GM18505 (cell line): ENCODE measurements at regions not wholly inside any gene's neighbourhood (a gene's known extent, or its start where the extent isn't known, plus 50 kb on each side); places are given as distances from the start of the nearest gene placed in this dataset.
"Not testable (repeated sequence)": the region's sequence is repeated elsewhere in the genome, so short reads cannot be mapped to it uniquely, and the experiment has no call there.

Experiments
- ATAC-seq: cut with Tn5 transposase; IDR thresholded peaks from one replicate; pipeline ENCODE4 v1.9.1; 2021; ENCODE audit not compliant: unreplicated experiment
- POLR2A ChIP-seq: IDR thresholded peaks from 4 replicates; pipeline ENCODE4 v1.6.1; 2011; ENCODE audit warnings: borderline replicate concordance; ENCODE audit not compliant: insufficient read depth, insufficient read length; ENCODE audit errors: extremely low read depth

- no peak for TF ChIP-seq POLR2A
- no peak for ATAC-seq
These were observed 576.3 kb downstream of the KCNH5 start for GRCh38 chr14:62468946-62469345.

DNA sequence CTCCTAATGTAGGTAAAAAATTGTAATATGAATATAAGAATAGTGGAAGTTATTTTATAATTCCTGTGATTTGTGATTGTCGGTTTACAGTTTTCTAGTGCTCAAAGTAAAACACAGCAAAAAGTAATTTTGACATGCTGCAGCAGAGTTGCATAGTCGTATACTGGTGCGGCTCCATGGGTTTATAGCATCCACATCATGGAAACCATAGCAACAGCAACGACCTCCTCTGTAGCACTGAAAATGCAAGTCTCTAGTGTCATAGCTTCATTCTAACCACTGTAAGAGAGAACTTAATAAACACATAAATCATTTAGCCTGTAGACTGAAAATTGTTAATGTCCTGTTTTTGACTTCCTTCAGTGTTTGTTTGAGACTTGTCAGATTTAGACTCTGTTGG, 574.3 kb downstream of the KCNH5 start:
- ATAC-seq = no peak
- no peak for TF ChIP-seq POLR2A

- no peak for ATAC-seq
- no peak for TF ChIP-seq POLR2A
These were observed 554.1 kb downstream of the KCNH5 start for GRCh38 chr14:62491146-62491545.

- ATAC-seq = no peak
- TF ChIP-seq POLR2A = no peak
These were observed 547.5 kb downstream of the KCNH5 start for GRCh38 chr14:62497708-62498107.

GRCh38 chr14:62501021-62501750, 544.1 kb downstream of the KCNH5 start:
- no peak for TF ChIP-seq POLR2A
- ATAC-seq = no peak

DNA sequence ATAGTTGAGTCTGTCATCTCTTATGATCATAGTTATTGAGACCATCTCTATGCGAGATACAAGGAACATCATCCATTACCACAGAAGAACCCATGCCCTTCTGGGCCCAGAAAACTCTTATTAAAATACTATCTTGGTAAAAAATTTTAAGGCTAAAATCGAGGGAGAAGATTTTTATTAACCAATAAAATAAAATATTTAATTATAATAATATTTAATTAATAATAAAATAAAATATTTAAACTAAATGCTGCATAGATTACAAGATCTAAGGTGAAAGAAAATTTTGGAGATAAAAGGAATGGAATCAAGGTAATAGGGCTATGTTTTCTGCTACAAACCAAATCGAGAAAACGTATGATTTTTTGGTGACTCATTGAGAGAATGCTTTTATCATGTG, 540.2 kb downstream of the KCNH5 start:
- no peak for ATAC-seq
- no peak for TF ChIP-seq POLR2A

DNA sequence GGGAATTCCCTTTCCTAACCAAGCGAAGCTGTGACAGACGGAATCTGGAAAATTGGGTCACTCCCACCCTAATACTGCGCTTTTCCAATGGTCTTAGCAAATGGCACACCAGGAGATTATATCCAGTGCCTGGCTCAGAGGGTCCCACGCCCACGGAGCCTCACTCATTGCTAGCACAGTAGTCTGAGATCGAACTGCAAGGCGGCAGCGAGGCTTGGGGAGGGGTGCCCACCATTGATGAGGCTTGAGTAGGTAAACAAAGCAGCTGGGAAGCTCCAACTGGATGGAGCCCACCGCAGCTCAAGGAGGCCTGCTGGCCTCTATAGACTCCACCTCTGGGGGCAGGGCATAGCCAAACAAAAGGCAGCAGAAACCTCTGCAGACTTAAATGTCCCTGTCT, 523.9 kb downstream of the KCNH5 start:
- not testable (repeated sequence) for ATAC-seq

DNA sequence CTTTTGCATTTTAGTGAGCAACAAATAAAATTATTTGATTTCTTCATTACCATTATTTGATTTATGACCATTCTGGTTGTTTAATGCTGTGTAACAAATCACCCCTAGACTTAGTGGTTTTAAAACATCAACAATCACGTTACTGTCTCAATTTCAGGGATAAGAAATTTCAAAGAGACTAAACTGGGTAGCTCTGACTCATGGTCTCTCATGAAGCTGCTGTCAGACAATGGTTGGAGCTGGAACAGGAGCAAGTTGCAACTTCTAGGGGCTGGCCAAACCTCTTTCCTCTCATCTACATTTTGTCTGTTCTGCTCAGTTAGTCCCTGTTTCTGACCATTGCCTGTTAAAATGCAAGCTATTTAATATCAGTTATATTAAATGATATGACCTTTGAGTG, 517.0 kb downstream of the KCNH5 start:
- no peak for ATAC-seq

GRCh38 chr14:62532181-62532580, 513.1 kb downstream of the KCNH5 start:
- ATAC-seq = no peak
- no peak for TF ChIP-seq POLR2A

More for the DNA sequence above, 517.0 kb downstream of the KCNH5 start:
- TF ChIP-seq POLR2A = no peak

- no peak for ATAC-seq
- TF ChIP-seq POLR2A = no peak
These were observed 498.3 kb downstream of the KCNH5 start for GRCh38 chr14:62546862-62547474.

- TF ChIP-seq POLR2A = no peak
- ATAC-seq = no peak
These were observed 487.8 kb downstream of the KCNH5 start for GRCh38 chr14:62557416-62557815.

DNA sequence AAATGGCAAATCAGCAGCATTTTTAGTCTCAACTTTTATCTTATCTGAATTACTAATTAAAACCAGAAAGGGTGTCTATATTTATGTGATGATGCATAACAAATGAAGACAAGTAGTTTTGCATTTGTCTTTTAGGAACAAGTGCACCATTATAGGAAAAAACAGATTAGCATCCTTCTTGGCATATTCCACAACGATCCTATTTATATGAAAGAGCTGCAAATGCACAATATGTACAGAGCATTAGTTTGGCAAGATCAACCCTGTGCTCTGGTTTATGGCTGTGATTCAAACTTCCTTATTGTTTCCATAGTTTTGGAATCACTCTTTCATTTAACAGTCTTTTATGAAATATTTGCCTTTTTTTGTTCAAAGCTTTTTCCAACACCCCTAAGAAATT, 486.8 kb downstream of the KCNH5 start:
- no peak for TF ChIP-seq POLR2A
- no peak for ATAC-seq

GRCh38 chr14:62585247-62585646, 460.0 kb downstream of the KCNH5 start:
- no peak for ATAC-seq
- no peak for TF ChIP-seq POLR2A

GRCh38 chr14:62592877-62593276, 452.4 kb downstream of the KCNH5 start:
- ATAC-seq = no peak
- no peak for TF ChIP-seq POLR2A

- ATAC-seq = no peak
- no peak for TF ChIP-seq POLR2A
These were observed 448.1 kb downstream of the KCNH5 start for GRCh38 chr14:62597143-62597542.

DNA sequence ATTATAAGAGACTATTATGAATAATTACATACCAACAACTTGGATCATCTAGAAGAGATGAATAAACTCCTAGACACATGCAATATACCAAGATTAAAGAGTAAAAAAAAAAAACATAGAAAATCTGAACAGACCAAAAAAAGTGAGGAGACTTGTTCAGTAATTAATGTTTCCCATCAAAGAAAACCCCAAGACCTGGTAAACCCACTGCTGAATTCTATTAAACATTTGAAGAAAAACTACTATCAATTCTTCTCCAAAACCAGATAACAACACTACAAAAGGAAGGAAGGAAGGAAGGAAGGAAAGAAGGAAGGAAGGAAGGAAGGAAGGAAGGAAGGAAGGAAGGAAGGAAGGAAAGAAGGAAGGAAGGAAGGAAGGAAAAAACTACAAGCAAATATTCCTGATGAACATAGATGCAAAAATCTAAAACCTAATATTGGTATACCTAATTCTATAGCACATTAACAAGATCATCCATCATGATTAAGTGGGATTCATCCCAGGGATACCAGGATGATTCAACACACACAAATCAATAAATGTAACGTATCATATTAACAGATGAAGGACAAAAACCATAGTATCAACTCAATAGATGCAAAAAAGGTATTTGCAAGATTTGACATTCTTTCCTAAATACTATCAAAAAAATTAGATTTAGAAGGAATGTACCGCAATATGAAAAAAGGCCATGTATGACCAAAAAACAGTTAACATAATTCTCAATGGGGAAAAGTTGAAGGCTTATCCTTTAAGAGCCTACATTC, 445.5 kb downstream of the KCNH5 start:
- ATAC-seq = no peak
- no peak for TF ChIP-seq POLR2A
